ENCODE measurements at regions not wholly inside any gene's neighbourhood (a gene's known extent, or its start where the extent isn't known, plus 50 kb on each side); places are given as distances from the start of the nearest gene placed in this dataset. TPM values are rescaled to one million over a fixed set of nuclear protein-coding genes. Genes with fewer than 3 reads are reported as not detected.

DNA sequence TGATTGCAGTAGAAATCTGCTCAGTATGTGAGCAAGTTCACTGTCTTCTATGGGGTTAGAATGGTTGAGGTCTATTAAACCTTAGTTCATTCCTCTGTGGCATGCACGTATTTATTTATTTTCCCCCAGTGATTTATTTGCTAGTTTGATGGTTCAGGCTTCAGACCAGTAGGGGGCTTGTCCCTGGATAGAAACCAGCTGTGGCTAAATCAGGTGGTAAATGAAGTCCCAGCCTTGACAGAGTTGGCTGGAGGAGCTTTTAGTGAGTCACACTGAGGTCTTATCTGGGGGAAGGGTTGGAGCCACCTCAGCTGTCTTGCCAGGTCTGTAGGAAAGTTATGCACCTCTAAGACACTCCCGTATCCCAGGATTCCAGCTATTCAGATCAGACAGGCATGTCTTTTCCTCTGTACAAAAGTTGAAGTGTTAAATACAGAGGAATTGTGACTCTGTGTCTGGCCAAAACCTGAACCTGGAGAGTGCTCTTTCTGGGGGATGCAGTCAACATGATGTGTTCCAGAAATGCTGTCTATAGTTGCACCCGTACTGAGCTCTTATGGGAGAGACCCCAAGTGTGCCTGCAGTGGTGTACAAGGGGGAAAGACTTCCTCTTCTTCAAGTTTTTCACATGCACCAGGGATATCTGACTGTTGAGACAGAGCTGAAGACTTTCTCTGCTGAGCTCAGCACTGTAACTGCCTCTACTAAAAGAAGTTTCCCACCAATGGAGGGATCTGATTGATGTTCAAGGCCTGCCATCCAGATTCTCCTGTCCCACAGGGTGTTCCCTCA lies 1322.1 kb downstream of the TMEM121 start:
- no peak for DNase-seq (ENCODE audit: low spot score)

DNA sequence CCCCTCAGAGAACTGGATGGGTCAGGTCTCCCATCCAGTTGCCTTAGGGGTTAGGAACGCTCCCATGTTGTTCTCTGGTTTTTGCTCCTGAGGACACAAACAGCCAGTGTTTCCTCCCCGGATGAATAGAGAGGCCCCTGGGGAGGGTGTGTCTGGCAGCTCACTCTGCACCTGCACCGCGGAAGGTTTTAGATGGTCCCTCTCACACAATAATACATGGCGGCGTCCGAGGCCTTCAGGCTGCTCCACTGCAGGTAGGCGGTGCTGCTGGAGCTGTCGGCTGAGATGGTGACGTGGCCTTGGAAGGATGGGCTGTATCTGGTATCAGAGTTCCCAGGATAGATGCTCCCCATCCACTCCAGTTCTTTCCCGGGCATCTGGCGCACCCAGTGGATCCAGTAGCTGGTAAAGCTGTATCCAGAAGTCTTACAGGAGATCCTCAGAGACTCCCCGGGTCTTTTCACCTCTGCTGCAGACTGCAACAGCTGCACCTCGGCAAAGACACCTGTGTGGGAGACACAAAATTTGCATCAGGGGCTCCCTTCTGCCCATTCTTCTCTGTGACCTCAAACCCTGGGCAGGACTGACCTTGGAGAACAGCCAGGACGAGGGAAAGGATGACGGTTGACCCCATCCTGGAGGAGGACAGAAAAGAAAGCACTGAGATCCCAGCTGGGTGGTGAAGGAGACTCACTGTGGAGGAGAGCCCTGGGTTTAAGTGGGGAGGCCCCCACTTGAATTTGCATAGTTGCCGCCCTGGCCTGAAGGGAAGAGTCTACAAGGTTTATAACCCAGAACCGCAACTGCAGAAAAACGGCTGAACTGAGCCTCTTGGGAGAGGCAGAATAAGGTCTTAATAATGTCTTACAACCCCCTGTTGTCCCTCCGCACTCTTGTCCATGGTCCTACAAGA lies 1324.8 kb downstream of the TMEM121 start:
- no peak for DNase-seq (ENCODE audit: low spot score)

DNA sequence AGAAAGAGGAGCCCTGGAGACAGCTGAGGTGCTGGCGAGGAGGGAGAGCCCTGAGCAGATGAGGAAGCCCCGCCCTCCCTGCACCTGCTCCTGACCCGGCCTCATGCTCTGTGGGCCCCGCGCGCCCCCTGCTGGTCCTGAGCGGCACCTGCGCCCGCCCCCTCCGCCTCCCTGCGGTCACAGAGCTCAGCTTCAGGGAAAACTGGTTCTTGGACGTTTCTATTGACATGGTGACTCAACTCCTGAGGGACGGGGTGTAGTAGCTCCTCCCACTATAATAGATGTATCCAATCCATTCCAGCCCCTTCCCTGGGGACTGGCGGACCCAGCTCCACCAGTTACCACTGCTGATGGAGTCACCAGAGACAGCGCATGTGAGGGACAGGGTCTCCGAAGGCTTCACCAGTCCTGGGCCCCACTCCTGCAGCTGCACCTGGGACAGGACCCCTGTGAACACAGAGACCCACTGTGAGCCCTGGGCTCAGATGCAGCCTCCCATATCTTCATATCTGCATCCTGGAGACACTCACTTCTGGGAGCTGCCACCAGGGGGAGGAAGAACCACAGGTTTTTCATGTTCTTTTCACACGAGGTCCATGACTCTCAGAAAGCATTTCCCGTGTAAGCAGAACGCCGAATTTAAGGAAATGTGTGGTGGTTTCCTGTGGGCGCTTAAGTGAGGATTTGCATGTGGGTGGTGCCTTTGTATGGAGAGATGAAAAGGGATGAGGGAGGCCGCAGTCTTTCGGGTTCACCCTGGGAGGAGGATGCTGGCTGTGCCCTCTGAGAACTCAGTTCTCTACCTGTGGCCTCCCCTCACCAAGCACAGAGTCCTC lies 1346.4 kb downstream of the TMEM121 start:
- no peak for DNase-seq (ENCODE audit: low spot score)

DNA sequence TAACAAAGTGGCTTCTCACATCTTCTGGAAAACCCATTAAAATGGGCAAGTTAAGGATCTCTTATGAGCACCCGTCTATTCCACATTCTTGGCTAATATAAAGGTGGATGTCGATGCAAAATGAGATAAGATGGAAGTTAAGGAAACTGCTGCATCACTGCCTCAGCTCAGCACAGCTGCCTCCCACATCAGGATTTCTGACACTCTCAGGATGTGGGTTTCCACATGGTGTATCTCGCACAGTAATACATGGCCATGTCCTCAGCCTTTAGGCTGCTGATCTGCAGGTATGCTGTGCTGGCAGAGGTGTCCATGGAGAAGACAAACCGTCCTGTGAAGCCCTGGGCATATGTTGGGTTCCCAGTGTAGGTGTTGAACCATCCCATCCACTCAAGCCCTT lies 1348.0 kb downstream of the TMEM121 start:
- DNase-seq (ENCODE audit: low spot score): no peak

- no peak for DNase-seq (ENCODE audit: low spot score)
These were observed 1349.1 kb downstream of the TMEM121 start for GRCh38 chr14:106875503-106875902.

DNA sequence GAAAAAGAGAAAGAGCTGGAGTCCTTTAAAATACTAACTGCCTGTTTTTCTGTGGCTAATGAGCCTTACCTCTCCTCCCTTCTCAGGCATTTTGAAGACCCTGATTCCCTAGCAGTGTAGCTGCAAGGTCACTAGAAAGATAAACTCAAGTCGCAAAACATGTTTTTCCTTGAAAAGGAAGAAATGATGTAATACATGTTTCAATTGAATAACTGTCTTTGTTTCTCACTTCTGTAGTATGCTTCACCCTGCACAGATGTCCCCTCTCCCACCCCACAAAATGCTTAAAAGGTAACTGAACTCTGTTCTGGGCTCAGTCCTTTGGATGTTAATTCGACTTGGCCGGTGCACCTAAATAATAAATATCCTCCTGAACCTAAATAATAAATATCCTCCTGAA lies 1350.3 kb downstream of the TMEM121 start:
- DNase-seq (ENCODE audit: low spot score): no peak

DNA sequence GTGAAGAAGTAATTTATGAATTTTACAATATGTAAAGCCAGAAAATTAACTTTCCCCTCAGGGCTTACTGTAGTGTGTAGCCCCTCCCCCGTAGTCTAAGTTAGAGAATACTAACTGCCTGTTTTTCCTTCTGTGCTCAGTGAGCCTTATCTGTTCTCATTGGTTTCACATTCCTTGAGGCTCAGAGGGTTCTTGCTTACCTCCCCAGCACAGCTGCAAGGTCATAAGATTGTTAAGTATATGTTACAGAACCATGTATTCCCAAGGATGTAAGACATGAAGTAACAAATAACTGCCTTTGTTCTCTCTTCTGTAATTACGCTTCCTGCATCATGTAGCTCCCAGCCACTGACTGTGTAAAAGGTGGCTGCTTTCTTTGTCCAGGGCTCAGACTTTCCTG lies 1351.1 kb downstream of the TMEM121 start:
- no peak for DNase-seq (ENCODE audit: low spot score)

GRCh38 chr14:106879241-106879640 lies 1352.9 kb downstream of the TMEM121 start:
- DNase-seq (ENCODE audit: low spot score): no peak

- DNase-seq (ENCODE audit: low spot score): no peak
These were observed 1356.9 kb downstream of the TMEM121 start for GRCh38 chr14:106883218-106883692.

Small RNA genes lying in the stretch of these regions (microRNA-seq; reads per million reads assigned to microRNA genes)
- gene MIR4507 (ENCODE audit: borderline number of aligned reads) (not detected), gene MIR4537 (ENCODE audit: borderline number of aligned reads) (not detected), gene MIR4538 (ENCODE audit: borderline number of aligned reads) (not detected), gene MIR4539 (ENCODE audit: borderline number of aligned reads) (not detected), gene MIR5195 (ENCODE audit: borderline number of aligned reads) (not detected), gene MIR8071-1 (ENCODE audit: borderline number of aligned reads) (not detected), gene MIR8071-2 (ENCODE audit: borderline number of aligned reads) (not detected)

All from mesenteric fat pad (tissue), 1 donor.